Testis (tissue), 2 donors: ENCODE measurements at regions not wholly inside any gene's neighbourhood (a gene's known extent, or its start where the extent isn't known, plus 50 kb on each side); places are given as distances from the start of the nearest gene placed in this dataset.

Experiments used
- DNase-seq: peaks from one replicate; pipeline ENCODE4 v3.0.0-alpha.2; 2019
- H3K27ac ChIP-seq, 2 donors: fragments of 200-600 bp; sonication (generic); one replicate each; pipeline ENCODE4 v1.5.1; 2019
- H3K27me3 ChIP-seq: fragments of 200-600 bp; sonication (generic); one replicate; pipeline ENCODE4 v1.5.1; 2019
- H3K36me3 ChIP-seq: fragments of 200-600 bp; sonication (generic); one replicate; pipeline ENCODE4 v1.5.1; 2017; ENCODE audit warnings: low read depth; ENCODE audit errors: missing control alignments
- H3K4me1 ChIP-seq: fragments of 200-600 bp; sonication (generic); one replicate; pipeline ENCODE4 v1.5.1; 2019
- H3K4me3 ChIP-seq, 2 donors: fragments of 200-600 bp; sonication (generic); one replicate each; pipeline ENCODE4 v1.5.1; 2017 to 2019
- H3K9me3 ChIP-seq: fragments of 200-600 bp; sonication (generic); one replicate; pipeline ENCODE4 v1.5.1; 2017
- POLR2A ChIP-seq: fragments of 450-650 bp; IDR thresholded peaks from one replicate; pipeline ENCODE4 v1.6.1; 2017; ENCODE audit warnings: antibody characterized with exemption, mild to moderate bottlenecking, moderate library complexity
- WGBS, 2 donors: methylation state at CpG; one replicate each; pipeline ENCODE4 v1.1.5; 2018; 5-methylcytosine and 5-hydroxymethylcytosine counted together
- intact Hi-C: fragments of 100-400 bp; cut with DNase I; formaldehyde crosslinking; loops from one replicate; pipeline ENCODE4 v1.15.1; 2023; ENCODE audit warnings: low total_unique reads
- TF ChIP-seq, protein P1 (sequence below), 3 experiments: fragments of 450-650 bp in 2 of 3; fragments of 200-600 bp in 1 of 3; sonication (generic) in 1 of 3; IDR thresholded peaks; one replicate each; pipeline ENCODE4 v1.5.1; 2016 to 2019; ENCODE audit warnings: antibody characterized with exemption in 3 of 3, mild to moderate bottlenecking in 2 of 3, moderate library complexity in 1 of 3

DNA sequence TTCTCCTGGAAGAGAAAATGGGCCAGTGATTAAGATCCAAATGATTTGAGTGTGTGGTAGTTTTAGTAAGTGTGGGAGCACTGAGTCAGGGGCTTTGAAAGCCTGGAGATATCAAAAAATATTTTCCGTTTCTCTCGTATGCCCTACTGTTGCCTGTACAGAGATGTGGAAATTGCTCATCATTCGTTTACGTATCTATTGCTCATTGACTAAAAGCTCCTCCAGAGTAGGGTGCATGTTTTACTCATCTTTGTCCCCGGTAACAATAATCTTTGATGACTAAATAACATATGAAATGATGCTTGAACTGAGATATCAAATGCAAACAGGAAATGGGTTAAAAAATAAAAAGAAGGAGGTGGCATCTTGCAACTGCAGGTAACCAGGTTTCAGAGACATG, 114.2 kb upstream of the FST start:
- Histone ChIP-seq H3K4me3 (no peak overlapping the region), H3K27me3 (no peaks in the 10 kb centered on the region), H3K4me1 (no peaks in the 10 kb centered on the region), H3K36me3 (no peaks in the 10 kb centered on the region), H3K9me3 (no peaks in the 10 kb centered on the region), H3K27ac (no peak overlapping the region)
- no peak for DNase-seq
- no peak for TF ChIP-seq POLR2A
- TF ChIP-seq, protein P1, sequence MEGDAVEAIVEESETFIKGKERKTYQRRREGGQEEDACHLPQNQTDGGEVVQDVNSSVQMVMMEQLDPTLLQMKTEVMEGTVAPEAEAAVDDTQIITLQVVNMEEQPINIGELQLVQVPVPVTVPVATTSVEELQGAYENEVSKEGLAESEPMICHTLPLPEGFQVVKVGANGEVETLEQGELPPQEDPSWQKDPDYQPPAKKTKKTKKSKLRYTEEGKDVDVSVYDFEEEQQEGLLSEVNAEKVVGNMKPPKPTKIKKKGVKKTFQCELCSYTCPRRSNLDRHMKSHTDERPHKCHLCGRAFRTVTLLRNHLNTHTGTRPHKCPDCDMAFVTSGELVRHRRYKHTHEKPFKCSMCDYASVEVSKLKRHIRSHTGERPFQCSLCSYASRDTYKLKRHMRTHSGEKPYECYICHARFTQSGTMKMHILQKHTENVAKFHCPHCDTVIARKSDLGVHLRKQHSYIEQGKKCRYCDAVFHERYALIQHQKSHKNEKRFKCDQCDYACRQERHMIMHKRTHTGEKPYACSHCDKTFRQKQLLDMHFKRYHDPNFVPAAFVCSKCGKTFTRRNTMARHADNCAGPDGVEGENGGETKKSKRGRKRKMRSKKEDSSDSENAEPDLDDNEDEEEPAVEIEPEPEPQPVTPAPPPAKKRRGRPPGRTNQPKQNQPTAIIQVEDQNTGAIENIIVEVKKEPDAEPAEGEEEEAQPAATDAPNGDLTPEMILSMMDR (IDR thresholded peaks at IDR 0.05) = no peak
- 93 to 96% methylated on average over 5 of the region's 5 CpGs for whole genome bisulfite sequencing, 2 donors
- intact Hi-C loops = no loop called here

DNA sequence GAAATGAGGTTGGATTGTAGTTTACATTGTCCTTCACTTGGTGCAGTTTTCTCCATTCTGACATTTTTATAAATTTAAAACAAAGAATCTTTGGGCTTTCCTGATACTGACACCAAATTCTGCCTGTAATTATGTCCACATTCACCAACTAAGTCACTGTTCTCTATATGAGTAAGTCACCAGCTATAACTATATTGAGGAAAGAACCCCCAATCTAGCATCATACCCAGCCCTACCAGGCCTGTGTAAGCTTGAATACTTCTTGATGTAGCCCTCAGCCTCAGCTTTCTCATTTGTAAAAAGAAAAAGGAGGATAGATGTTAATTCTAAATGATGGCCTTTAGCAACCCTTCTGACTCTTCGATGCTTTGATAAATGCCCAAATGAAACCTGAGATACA, 112.7 kb upstream of the FST start:
- DNase-seq = no peak
- Histone ChIP-seq H3K36me3 (no peaks in the 10 kb centered on the region), H3K4me1 (no peaks in the 10 kb centered on the region), H3K9me3 (no peaks in the 10 kb centered on the region), H3K27ac (no peak overlapping the region), H3K4me3 (no peak overlapping the region), H3K27me3 (no peaks in the 10 kb centered on the region)
- WGBS, 2 donors = 78 to 95% methylated on average over 1 of the region's 1 CpG
- TF ChIP-seq, protein P1 (IDR thresholded peaks at IDR 0.05) = no peak
- no peak for TF ChIP-seq POLR2A
- intact Hi-C loops = no loop called here

DNA sequence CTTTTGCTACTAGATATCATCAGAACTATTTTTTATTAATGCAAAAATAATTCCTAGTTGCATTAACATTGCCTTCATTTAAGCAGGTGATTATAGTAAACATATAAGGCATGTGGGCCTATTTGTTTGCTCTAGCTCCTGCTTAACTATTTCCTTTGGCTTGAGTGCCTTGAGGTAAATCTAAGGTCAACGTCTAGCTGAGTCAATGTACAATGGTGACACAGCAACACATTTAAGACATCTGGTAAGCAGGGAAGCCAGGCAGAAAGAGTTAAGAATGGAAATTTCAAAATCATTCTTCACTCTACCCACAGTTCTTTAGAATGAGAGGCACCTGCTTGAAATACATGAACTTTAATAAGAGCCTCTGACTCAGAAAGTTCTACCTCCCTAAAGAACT, 111.9 kb upstream of the FST start:
- Histone ChIP-seq H3K27ac (no peak overlapping the region), H3K9me3 (no peaks in the 10 kb centered on the region), H3K4me1 (no peaks in the 10 kb centered on the region), H3K4me3 (no peak overlapping the region), H3K36me3 (no peaks in the 10 kb centered on the region), H3K27me3 (no peaks in the 10 kb centered on the region)
- TF ChIP-seq, protein P1 (IDR thresholded peaks at IDR 0.05) = no peak
- TF ChIP-seq POLR2A = no peak
- no peak for DNase-seq
- intact Hi-C loops = no loop called here
- 78 to 79% methylated on average over 1 of the region's 1 CpG for WGBS, 2 donors

DNA sequence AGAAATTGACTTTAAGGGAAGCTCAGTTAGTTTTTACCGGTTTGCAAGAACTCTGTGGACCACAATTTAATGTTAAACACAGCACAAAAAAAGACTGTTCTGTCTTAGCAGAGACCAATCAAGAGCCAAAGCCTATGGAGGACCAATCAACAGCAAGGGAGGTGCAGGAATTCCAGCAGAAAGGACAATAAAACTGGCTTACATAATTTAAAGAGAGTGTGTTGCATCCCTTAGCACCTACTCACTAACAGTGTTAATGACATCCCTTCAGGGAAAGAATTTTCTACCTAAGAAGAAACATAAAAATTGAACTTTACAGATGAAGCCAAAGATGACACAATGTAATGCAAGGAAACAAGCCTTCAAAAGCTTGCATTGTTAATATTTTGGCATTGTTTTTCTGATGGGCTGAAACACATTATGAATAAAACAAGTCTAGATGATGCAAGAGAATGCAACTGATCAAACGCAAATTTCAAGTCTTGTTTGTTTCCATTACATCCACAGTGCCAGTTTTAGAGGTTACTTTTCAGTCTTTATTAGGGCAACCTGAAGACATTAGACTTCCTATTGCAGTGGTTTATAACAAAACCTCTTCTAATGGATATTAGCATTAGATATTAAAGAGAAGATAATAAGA, 111.3 kb upstream of the FST start:
- no peak for TF ChIP-seq POLR2A
- TF ChIP-seq, protein P1 (IDR thresholded peaks at IDR 0.05) = no peak
- Histone ChIP-seq H3K27me3 (no peaks in the 10 kb centered on the region), H3K4me3 (no peak overlapping the region), H3K9me3 (no peaks in the 10 kb centered on the region), H3K27ac (no peak overlapping the region), H3K4me1 (no peaks in the 10 kb centered on the region), H3K36me3 (no peaks in the 10 kb centered on the region)
- WGBS, 2 donors = 81 to 85% methylated on average over 2 of the region's 2 CpGs
- no peak for DNase-seq
- intact Hi-C loops = no loop called here

DNA sequence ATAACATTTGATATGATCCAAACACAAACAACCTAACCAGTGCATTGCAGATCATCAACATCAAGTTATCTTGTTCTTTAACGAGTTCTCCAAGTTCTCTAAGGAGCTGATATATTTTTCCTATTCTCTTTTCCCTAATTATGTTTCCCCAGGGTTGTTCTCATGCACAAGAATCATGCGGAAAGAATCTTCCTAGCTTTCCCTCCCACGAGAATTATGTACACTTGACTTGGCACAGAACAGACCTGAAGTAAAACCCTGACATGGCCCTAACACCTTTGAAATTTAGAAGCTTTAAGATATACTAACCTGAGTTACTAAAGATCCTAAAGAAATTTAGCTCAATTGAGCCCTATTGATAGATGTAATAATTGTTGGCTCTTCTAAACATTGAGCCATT, 110.7 kb upstream of the FST start:
- Histone ChIP-seq H3K27me3 (no peaks in the 10 kb centered on the region), H3K27ac (no peak overlapping the region), H3K4me3 (no peak overlapping the region), H3K36me3 (no peaks in the 10 kb centered on the region), H3K9me3 (no peaks in the 10 kb centered on the region), H3K4me1 (no peaks in the 10 kb centered on the region)
- 34 to 42% methylated on average over 3 of the region's 3 CpGs for whole genome bisulfite sequencing, 2 donors
- DNase-seq = no peak
- intact Hi-C loops = no loop called here
- TF ChIP-seq POLR2A = no peak
- TF ChIP-seq, protein P1 (IDR thresholded peaks at IDR 0.05) = no peak
